ENCODE measurements at regions not wholly inside any gene's neighbourhood (a gene's known extent, or its start where the extent isn't known, plus 50 kb on each side); places are given as distances from the start of the nearest gene placed in this dataset.

- FAIRE-seq (no peak), DNase-seq (no peak)
- H3K4me1 ChIP-seq (ENCODE audit: control insufficient read depth in 2 of 3, insufficient read depth in 2 of 3, low read depth in 1 of 3, low read length in 3 of 3): no peaks in the 10 kb centered on the region
- TF ChIP-seq, protein P1, sequence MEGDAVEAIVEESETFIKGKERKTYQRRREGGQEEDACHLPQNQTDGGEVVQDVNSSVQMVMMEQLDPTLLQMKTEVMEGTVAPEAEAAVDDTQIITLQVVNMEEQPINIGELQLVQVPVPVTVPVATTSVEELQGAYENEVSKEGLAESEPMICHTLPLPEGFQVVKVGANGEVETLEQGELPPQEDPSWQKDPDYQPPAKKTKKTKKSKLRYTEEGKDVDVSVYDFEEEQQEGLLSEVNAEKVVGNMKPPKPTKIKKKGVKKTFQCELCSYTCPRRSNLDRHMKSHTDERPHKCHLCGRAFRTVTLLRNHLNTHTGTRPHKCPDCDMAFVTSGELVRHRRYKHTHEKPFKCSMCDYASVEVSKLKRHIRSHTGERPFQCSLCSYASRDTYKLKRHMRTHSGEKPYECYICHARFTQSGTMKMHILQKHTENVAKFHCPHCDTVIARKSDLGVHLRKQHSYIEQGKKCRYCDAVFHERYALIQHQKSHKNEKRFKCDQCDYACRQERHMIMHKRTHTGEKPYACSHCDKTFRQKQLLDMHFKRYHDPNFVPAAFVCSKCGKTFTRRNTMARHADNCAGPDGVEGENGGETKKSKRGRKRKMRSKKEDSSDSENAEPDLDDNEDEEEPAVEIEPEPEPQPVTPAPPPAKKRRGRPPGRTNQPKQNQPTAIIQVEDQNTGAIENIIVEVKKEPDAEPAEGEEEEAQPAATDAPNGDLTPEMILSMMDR (IDR thresholded peaks at IDR 0.05; ENCODE audit: borderline replicate concordance, extremely low read depth, insufficient read depth): no peak
- no peak overlapping the region for H3K9ac ChIP-seq (ENCODE audit: low read length in 3 of 3)
- intact Hi-C loops (cut with DNase I): no loop called here
- no peak overlapping the region for H3K27ac ChIP-seq (ENCODE audit: low read depth in 2 of 2, low read length in 2 of 2)
- no peak overlapping the region for H3K4me3 ChIP-seq (ENCODE audit: low read length in 3 of 3)
- no peaks in the 10 kb centered on the region for H3K27me3 ChIP-seq (ENCODE audit: control insufficient read depth, insufficient read depth, low read length)
- no peaks in the 10 kb centered on the region for H3K36me3 ChIP-seq (ENCODE audit: control insufficient read depth in 2 of 3, insufficient read depth in 3 of 3, low read length in 3 of 3)
- no peaks in the 10 kb centered on the region for H3K9me3 ChIP-seq (ENCODE audit: control insufficient read depth in 2 of 3, insufficient read depth in 1 of 3, low read length in 3 of 3)
These were observed 151.8 kb upstream of the ST6GALNAC5 start for GRCh38 chr1:76715474-76715873.

GRCh38 chr1:76723949-76724348, 143.3 kb upstream of the ST6GALNAC5 start:
- DNase-seq (no peak), FAIRE-seq (no peak)
- Histone ChIP-seq H3K9ac (ENCODE audit: low read length in 3 of 3) (no peak overlapping the region), H3K4me3 (ENCODE audit: low read length in 3 of 3) (no peak overlapping the region), H3K9me3 (ENCODE audit: control insufficient read depth in 2 of 3, insufficient read depth in 1 of 3, low read length in 3 of 3) (no peaks in the 10 kb centered on the region), H3K27ac (ENCODE audit: low read depth in 2 of 2, low read length in 2 of 2) (no peak overlapping the region), H3K36me3 (ENCODE audit: control insufficient read depth in 2 of 3, insufficient read depth in 3 of 3, low read length in 3 of 3) (no peaks in the 10 kb centered on the region), H3K4me1 (ENCODE audit: control insufficient read depth in 2 of 3, insufficient read depth in 2 of 3, low read depth in 1 of 3, low read length in 3 of 3) (no peaks in the 10 kb centered on the region), H3K27me3 (ENCODE audit: control insufficient read depth, insufficient read depth, low read length) (no peaks in the 10 kb centered on the region)
- TF ChIP-seq, protein P1 (IDR thresholded peaks at IDR 0.05; ENCODE audit: borderline replicate concordance, extremely low read depth, insufficient read depth): no peak
- intact Hi-C loops (cut with DNase I): no loop called here

DNA sequence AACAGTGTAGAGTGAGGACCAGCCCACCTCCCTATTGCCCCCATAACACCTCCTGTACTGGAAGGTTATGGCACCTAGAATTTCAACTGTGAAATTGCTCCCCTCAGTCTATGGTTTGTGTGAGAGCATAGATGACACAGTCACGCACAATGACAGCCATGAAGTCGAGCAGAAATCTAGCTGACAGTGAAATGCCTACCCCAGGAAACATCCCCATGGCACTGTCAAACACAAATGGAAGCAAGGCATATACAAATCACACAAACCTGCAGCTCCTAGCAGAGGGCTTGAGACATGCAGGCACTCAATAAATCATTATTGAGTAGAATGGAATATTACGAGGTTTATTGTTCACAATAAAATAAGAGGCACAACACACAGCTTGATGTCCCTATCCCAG, 142.5 kb upstream of the ST6GALNAC5 start:
- no peaks in the 10 kb centered on the region for H3K27me3 ChIP-seq (ENCODE audit: control insufficient read depth, insufficient read depth, low read length)
- DNase-seq (no peak), FAIRE-seq (no peak)
- no peak overlapping the region for H3K27ac ChIP-seq (ENCODE audit: low read depth in 2 of 2, low read length in 2 of 2)
- TF ChIP-seq, protein P1 (IDR thresholded peaks at IDR 0.05; ENCODE audit: borderline replicate concordance, extremely low read depth, insufficient read depth): no peak
- no peak overlapping the region for H3K4me3 ChIP-seq (ENCODE audit: low read length in 3 of 3)
- H3K9ac ChIP-seq (ENCODE audit: low read length in 3 of 3): no peak overlapping the region
- no peaks in the 10 kb centered on the region for H3K36me3 ChIP-seq (ENCODE audit: control insufficient read depth in 2 of 3, insufficient read depth in 3 of 3, low read length in 3 of 3)
- no peaks in the 10 kb centered on the region for H3K9me3 ChIP-seq (ENCODE audit: control insufficient read depth in 2 of 3, insufficient read depth in 1 of 3, low read length in 3 of 3)
- intact Hi-C loops (cut with DNase I): no loop called here
- H3K4me1 ChIP-seq (ENCODE audit: control insufficient read depth in 2 of 3, insufficient read depth in 2 of 3, low read depth in 1 of 3, low read length in 3 of 3): no peaks in the 10 kb centered on the region
